ENCODE measurements at regions not wholly inside any gene's neighbourhood (a gene's known extent, or its start where the extent isn't known, plus 50 kb on each side); places are given as distances from the start of the nearest gene placed in this dataset.

DNA sequence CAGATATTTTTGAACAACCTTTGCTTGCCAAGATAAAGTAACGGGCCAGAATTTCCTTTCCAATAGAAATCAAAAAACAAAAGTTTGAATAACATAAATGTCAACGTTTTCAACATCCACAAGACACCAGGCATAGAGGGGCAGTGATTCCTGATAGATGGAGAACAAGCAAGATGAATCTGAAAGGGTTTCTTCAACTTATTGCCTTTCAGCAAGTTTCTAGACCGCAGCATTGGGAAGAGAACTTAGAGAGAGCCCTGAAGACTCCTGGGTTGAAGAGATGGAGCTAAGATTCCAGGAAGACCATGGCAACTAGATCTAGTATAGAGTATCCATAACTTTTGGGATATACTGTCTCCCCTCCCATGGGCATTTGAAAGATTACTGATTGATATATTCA is 751.4 kb upstream of the CTNND2 start:
- intact Hi-C loops (cut with micrococcal nuclease), result no loop called here

DNA sequence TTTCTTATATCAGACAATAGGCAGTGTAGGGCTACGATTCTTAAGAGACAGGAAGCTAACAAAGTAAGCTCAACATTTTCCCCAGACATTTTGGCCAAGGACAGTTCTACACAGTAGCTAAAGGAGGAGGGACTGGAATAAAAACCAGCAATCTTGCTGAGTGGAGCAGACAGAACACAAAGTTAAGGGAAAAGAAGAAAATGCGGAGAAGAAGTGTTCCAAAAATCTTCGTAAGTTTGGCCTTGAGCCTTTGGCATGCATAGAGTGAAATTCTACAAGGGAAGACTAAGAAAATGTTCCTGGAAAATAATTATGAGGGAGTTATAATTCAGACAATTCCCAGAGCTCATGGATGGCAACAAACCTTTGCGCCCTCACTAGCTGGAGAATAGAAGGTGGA is 748.0 kb upstream of the CTNND2 start:
- no peak overlapping the region for H3K27ac ChIP-seq (replicated peaks)
- H3K4me1 ChIP-seq, result no peaks in the 10 kb centered on the region
- intact Hi-C loops (cut with micrococcal nuclease), result no loop called here
- no peak overlapping the region for H3K4me3 ChIP-seq
- no peak for DNase-seq
- H3K36me3 ChIP-seq, result no peaks in the 10 kb centered on the region
- no peaks in the 10 kb centered on the region for H3K27me3 ChIP-seq (ENCODE audit: low read depth)
- TF ChIP-seq, protein P1, sequence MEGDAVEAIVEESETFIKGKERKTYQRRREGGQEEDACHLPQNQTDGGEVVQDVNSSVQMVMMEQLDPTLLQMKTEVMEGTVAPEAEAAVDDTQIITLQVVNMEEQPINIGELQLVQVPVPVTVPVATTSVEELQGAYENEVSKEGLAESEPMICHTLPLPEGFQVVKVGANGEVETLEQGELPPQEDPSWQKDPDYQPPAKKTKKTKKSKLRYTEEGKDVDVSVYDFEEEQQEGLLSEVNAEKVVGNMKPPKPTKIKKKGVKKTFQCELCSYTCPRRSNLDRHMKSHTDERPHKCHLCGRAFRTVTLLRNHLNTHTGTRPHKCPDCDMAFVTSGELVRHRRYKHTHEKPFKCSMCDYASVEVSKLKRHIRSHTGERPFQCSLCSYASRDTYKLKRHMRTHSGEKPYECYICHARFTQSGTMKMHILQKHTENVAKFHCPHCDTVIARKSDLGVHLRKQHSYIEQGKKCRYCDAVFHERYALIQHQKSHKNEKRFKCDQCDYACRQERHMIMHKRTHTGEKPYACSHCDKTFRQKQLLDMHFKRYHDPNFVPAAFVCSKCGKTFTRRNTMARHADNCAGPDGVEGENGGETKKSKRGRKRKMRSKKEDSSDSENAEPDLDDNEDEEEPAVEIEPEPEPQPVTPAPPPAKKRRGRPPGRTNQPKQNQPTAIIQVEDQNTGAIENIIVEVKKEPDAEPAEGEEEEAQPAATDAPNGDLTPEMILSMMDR (IDR thresholded peaks at IDR 0.05; ENCODE audit: borderline replicate concordance), result no peak
- peaks cover 7% of the 10 kb centered on the region for H3K9me3 ChIP-seq (replicated peaks)

More for the DNA sequence above, 751.4 kb upstream of the CTNND2 start:
- Histone ChIP-seq H3K4me1 (no peaks in the 10 kb centered on the region), H3K4me3 (no peak overlapping the region), H3K9me3 (replicated peaks) (peaks cover 38% of the 10 kb centered on the region), H3K27ac (replicated peaks) (no peak overlapping the region), H3K27me3 (ENCODE audit: low read depth) (no peaks in the 10 kb centered on the region), H3K36me3 (no peaks in the 10 kb centered on the region)
- TF ChIP-seq, protein P1 (IDR thresholded peaks at IDR 0.05; ENCODE audit: borderline replicate concordance), result no peak
- no peak for DNase-seq

DNA sequence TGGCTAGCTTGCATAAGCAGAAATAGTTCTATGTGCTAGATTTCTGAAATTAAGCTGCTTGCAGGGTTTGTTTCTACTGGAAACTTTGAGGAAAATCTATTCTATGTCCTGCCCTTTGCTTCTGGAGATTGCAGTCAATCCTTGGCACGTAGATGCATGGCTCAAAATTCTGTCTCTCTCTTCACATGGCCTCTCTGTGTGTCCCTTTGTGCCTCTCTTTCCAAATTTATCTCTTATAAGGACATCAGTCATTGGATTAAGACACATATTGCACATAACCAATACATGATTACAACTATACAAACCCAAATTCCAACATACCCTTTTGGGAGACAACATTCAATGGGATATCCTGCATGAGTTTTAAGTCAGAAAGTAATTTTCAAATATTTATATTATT is 744.3 kb upstream of the CTNND2 start:
- Histone ChIP-seq H3K36me3 (no peaks in the 10 kb centered on the region), H3K27me3 (ENCODE audit: low read depth) (no peaks in the 10 kb centered on the region), H3K9me3 (replicated peaks) (peaks cover 4% of the 10 kb centered on the region), H3K27ac (replicated peaks) (no peak overlapping the region), H3K4me3 (no peak overlapping the region), H3K4me1 (no peaks in the 10 kb centered on the region)
- DNase-seq, result no peak
- intact Hi-C loops (cut with micrococcal nuclease), result no loop called here
- TF ChIP-seq, protein P1 (IDR thresholded peaks at IDR 0.05; ENCODE audit: borderline replicate concordance), result no peak

DNA sequence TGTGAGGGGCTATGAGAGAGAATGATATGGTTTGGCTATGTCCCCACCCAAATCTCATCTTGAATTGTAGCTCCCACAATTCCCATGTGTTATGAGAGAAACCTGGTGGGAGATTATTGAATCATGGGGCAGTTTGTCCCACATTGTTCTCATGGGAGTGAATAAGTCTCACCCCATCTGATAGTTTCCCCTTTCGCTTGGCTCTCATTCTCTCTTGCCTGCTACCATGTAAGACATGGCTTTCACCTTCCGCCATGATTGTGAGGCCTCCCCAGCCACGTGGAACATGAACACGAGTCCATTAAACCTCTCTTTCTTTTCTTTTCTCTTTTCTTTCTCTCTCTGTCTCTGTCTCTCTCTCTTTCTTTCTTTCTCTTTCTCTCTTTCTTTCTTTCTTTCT is 743.4 kb upstream of the CTNND2 start:
- DNase-seq, result no peak
- H3K36me3 ChIP-seq, result no peaks in the 10 kb centered on the region
- TF ChIP-seq, protein P1 (IDR thresholded peaks at IDR 0.05; ENCODE audit: borderline replicate concordance), result no peak
- peaks cover 4% of the 10 kb centered on the region for H3K9me3 ChIP-seq (replicated peaks)
- intact Hi-C loops (cut with micrococcal nuclease), result no loop called here
- H3K27me3 ChIP-seq (ENCODE audit: low read depth), result no peaks in the 10 kb centered on the region
- H3K27ac ChIP-seq (replicated peaks), result no peak overlapping the region
- H3K4me3 ChIP-seq, result no peak overlapping the region
- no peaks in the 10 kb centered on the region for H3K4me1 ChIP-seq

DNA sequence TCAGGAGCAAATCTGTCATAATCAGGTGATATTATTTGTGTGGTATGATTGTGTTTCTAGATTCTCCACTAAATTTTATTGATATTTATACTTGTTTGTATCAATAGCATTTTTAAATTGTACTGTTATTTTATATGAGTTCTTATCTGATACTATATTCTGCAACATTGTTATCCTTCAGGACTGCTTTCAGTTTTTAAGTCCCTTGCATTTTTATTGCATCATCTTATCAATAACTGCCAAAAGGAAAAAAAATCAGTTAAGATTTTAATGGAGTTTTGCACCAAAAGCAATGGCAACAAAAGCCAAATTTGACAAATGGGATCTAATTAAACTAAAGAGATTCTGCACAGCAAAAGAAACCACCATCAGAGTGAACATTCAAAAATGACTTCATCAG is 741.3 kb upstream of the CTNND2 start:
- no peak overlapping the region for H3K27ac ChIP-seq (replicated peaks)
- no peak overlapping the region for H3K4me3 ChIP-seq
- H3K36me3 ChIP-seq, result no peaks in the 10 kb centered on the region
- no peak for DNase-seq
- H3K4me1 ChIP-seq, result no peaks in the 10 kb centered on the region
- H3K27me3 ChIP-seq (ENCODE audit: low read depth), result no peaks in the 10 kb centered on the region
- intact Hi-C loops (cut with micrococcal nuclease), result no loop called here
- no peaks in the 10 kb centered on the region for H3K9me3 ChIP-seq (replicated peaks)
- TF ChIP-seq, protein P1 (IDR thresholded peaks at IDR 0.05; ENCODE audit: borderline replicate concordance), result no peak

DNA sequence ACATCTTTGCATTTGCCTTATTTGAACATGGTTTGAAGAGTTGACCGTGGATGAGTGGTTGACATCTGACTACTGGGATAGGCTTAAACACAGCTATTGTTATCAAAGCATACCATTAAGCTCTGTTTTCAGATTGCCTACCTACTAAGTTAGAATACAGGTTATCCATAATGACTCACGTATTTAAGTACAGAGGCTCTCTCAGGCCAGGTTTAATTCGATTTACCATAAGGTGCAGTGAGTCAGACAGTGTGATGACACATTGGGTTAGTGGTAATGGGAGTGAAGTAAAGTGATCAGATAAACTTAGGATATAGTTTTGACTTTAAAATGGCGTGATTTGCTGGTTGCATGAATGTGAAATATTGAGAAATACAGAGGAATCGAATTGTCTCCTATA is 732.0 kb upstream of the CTNND2 start:
- H3K27ac ChIP-seq (replicated peaks), result no peak overlapping the region
- no peaks in the 10 kb centered on the region for H3K36me3 ChIP-seq
- no peak overlapping the region for H3K4me3 ChIP-seq
- no peaks in the 10 kb centered on the region for H3K4me1 ChIP-seq
- H3K9me3 ChIP-seq (replicated peaks), result no peaks in the 10 kb centered on the region
- DNase-seq, result no peak
- H3K27me3 ChIP-seq (ENCODE audit: low read depth), result no peaks in the 10 kb centered on the region
- TF ChIP-seq, protein P1 (IDR thresholded peaks at IDR 0.05; ENCODE audit: borderline replicate concordance), result no peak
- intact Hi-C loops (cut with micrococcal nuclease), result no loop called here

All from left ventricle myocardium inferior (tissue), 1 donor.